ENCODE measurements at regions not wholly inside any gene's neighbourhood (a gene's known extent, or its start where the extent isn't known, plus 50 kb on each side); places are given as distances from the start of the nearest gene placed in this dataset.

- H3K4me3 ChIP-seq (ENCODE audit: low read depth, low read length), result no peak overlapping the region
- TF ChIP-seq CTCF (IDR thresholded peaks at IDR 0.05; ENCODE audit: control insufficient read depth, extremely low read depth, insufficient read depth), result no peak
Measured at GRCh38 chr20:11001302-11001701, 327.5 kb upstream of the JAG1 start.

GRCh38 chr20:11001764-11002540 is 328.2 kb upstream of the JAG1 start:
- peak; percentile 58 for DNase-seq (ENCODE audit: low read depth)
- no peak overlapping the region for H3K4me3 ChIP-seq (ENCODE audit: low read depth, low read length)
- TF ChIP-seq CTCF (IDR thresholded peaks at IDR 0.05; ENCODE audit: control insufficient read depth, extremely low read depth, insufficient read depth), result no peak

More at GRCh38 chr20:11001302-11001701, 327.5 kb upstream of the JAG1 start:
- no peak for DNase-seq (ENCODE audit: low read depth)

- no peak overlapping the region for H3K4me3 ChIP-seq (ENCODE audit: low read depth, low read length)
- no peak for DNase-seq (ENCODE audit: low read depth)
- TF ChIP-seq CTCF (IDR thresholded peaks at IDR 0.05; ENCODE audit: control insufficient read depth, extremely low read depth, insufficient read depth), result no peak
Measured at GRCh38 chr20:11003341-11003740, 329.5 kb upstream of the JAG1 start.

GRCh38 chr20:11008444-11009033 is 334.7 kb upstream of the JAG1 start:
- H3K4me3 ChIP-seq (ENCODE audit: low read depth, low read length), result no peak overlapping the region
- no peak for TF ChIP-seq CTCF (IDR thresholded peaks at IDR 0.05; ENCODE audit: control insufficient read depth, extremely low read depth, insufficient read depth)
- no peak for DNase-seq (ENCODE audit: low read depth)

DNA sequence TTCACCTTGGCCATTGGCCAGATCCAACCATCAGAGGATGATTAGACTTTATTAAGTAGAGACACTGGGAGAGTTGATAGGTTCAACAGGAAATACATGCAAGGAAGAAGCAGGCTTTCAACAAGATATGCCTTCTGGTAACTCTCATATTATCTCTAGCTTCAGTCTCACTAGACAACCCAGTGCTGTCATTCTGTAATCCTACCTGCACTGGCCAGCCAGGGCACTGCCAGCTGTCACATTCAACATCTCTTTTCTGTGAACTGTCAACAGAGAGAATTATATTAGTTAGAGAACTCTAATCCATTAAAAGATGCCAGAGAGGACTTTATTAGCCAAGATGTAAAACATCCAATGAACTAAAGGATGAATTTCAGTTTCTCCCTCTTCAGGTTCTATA is 337.9 kb upstream of the JAG1 start:
- TF ChIP-seq CTCF (IDR thresholded peaks at IDR 0.05; ENCODE audit: control insufficient read depth, extremely low read depth, insufficient read depth), result no peak
- no peak for DNase-seq (ENCODE audit: low read depth)
- no peak overlapping the region for H3K4me3 ChIP-seq (ENCODE audit: low read depth, low read length)

DNA sequence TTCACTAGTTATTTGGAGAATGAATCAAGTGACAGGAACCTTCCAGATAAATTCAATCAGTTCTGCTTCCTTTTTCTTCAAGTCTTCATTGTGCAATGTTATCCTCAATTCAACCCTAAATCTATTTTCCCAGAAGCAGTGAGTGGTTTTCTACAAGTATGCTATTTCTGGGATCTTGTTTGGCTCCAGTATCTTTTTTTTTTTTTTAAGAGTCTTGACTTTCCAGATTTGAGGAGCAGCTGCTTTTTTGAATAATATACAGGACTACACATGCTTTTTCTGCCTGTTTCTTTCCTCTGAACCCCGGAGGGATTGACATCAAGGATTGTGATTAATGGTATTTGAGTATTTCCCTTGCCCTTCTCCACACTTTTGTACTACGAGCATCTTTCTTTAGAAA is 339.2 kb upstream of the JAG1 start:
- H3K4me3 ChIP-seq (ENCODE audit: low read depth, low read length), result no peak overlapping the region
- TF ChIP-seq CTCF (IDR thresholded peaks at IDR 0.05; ENCODE audit: control insufficient read depth, extremely low read depth, insufficient read depth), result no peak
- DNase-seq (ENCODE audit: low read depth), result no peak

Data from LNCaP clone FGC (cell line).